Lung (tissue), 11 donors: ENCODE measurements at regions not wholly inside any gene's neighbourhood (a gene's known extent, or its start where the extent isn't known, plus 50 kb on each side); places are given as distances from the start of the nearest gene placed in this dataset.

ENCODE experiments used
- ATAC-seq: fragments of 200-7000 bp; cut with Tn5 transposase; one replicate; pipeline ENCODE4 v1.9.1; 2020; ENCODE audit warnings: moderate number of reproducible peaks; ENCODE audit not compliant: insufficient read depth, low FRiP score
- DNase-seq, 3 donors: peaks; one replicate each; pipeline ENCODE4 v3.0.0-alpha.2; 2013 to 2017
- H3K27ac ChIP-seq, 2 donors: one replicate each; pipeline ENCODE4 v1.5.1; 2013; ENCODE audit warnings: mild to moderate bottlenecking in 2 of 2, moderate library complexity in 2 of 2, control low read depth in 1 of 2, inconsistent platforms in 1 of 2, low read depth in 1 of 2, low read length in 1 of 2
- H3K27me3 ChIP-seq, 3 donors: one replicate each; pipeline ENCODE4 v1.5.1; 2013; ENCODE audit warnings: low read length in 2 of 3; ENCODE audit not compliant: control insufficient read depth in 3 of 3, insufficient read depth in 3 of 3
- H3K36me3 ChIP-seq, 4 donors: one replicate each; pipeline ENCODE4 v1.5.1; 2013; ENCODE audit warnings: low read length in 4 of 4, mild to moderate bottlenecking in 1 of 4, moderate library complexity in 1 of 4; ENCODE audit not compliant: control insufficient read depth in 4 of 4, insufficient read depth in 4 of 4
- H3K4me1 ChIP-seq, 5 donors: one replicate each; pipeline ENCODE4 v1.5.1; 2013; ENCODE audit warnings: low read length in 5 of 5, mild to moderate bottlenecking in 2 of 5, moderate library complexity in 1 of 5; ENCODE audit not compliant: control insufficient read depth in 5 of 5, insufficient read depth in 5 of 5
- H3K4me3 ChIP-seq: one replicate; pipeline ENCODE4 v1.5.1; 2013; ENCODE audit warnings: mild to moderate bottlenecking, control low read depth, moderate library complexity
- H3K9ac ChIP-seq, 2 donors: one replicate each; pipeline ENCODE4 v1.5.1; 2013; ENCODE audit warnings: low read length in 2 of 2, control low read depth in 1 of 2; ENCODE audit not compliant: insufficient read depth in 1 of 2
- H3K9me3 ChIP-seq, 4 donors: one replicate each; pipeline ENCODE4 v1.5.1; 2013; ENCODE audit warnings: low read length in 3 of 4, mild to moderate bottlenecking in 1 of 4, moderate library complexity in 1 of 4; ENCODE audit not compliant: control insufficient read depth in 4 of 4, insufficient read depth in 3 of 4
- CTCF ChIP-seq: IDR thresholded peaks from 2 replicates; pipeline ENCODE4 v1.5.1; 2012; ENCODE audit warnings: mild to moderate bottlenecking; ENCODE audit errors: control extremely low read depth, extremely low read depth
- WGBS, 2 donors: extraction: QIAGEN DNeasy Blood & Tissue Kit; methylation state at CpG; one replicate each; pipeline ENCODE4 v1.1.7; 2013; 5-methylcytosine and 5-hydroxymethylcytosine counted together
- donor health status: control.
- donor health status: control.
- donor health status: Bipolar disorder and iron deficiency.
- donor health status: healthy.
- donor health status: DM: yes; HTN: yes; CAD: no.

- Histone ChIP-seq H3K4me1 (no peaks in the 10 kb centered on the region), H3K27ac (no peak overlapping the region), H3K9ac (no peak overlapping the region), H3K27me3 (no peaks in the 10 kb centered on the region), H3K36me3 (no peaks in the 10 kb centered on the region), H3K9me3 (peaks cover 0 to 3% (median 0%) of the 10 kb centered on the region in 4 donors), H3K4me3 (no peak overlapping the region)
- 78 to 91% methylated on average over 2 of the region's 2 CpGs for WGBS, 2 donors
- ATAC-seq: no peak
- TF ChIP-seq CTCF: no peak
- no peak for DNase-seq
Observed at GRCh38 chr7:67752227-67752626, 755.6 kb downstream of the TYW1 start.

GRCh38 chr7:67753891-67754290, 757.3 kb downstream of the TYW1 start:
- no peak for TF ChIP-seq CTCF
- WGBS, 2 donors: 68 to 84% methylated on average over 4 of the region's 4 CpGs
- ATAC-seq (no peak), DNase-seq (no peak)
- Histone ChIP-seq H3K9ac (no peak overlapping the region), H3K4me3 (no peak overlapping the region), H3K27ac (no peak overlapping the region), H3K36me3 (no peaks in the 10 kb centered on the region), H3K4me1 (no peaks in the 10 kb centered on the region), H3K9me3 (peaks cover 0 to 2% (median 0%) of the 10 kb centered on the region in 4 donors), H3K27me3 (no peaks in the 10 kb centered on the region)

GRCh38 chr7:67754651-67755050, 758.0 kb downstream of the TYW1 start:
- 83 to 91% methylated on average over 2 of the region's 2 CpGs for WGBS, 2 donors
- ATAC-seq: no peak
- no peak for TF ChIP-seq CTCF
- Histone ChIP-seq H3K9me3 (no peaks in the 10 kb centered on the region), H3K9ac (no peak overlapping the region), H3K4me1 (no peaks in the 10 kb centered on the region), H3K27me3 (no peaks in the 10 kb centered on the region), H3K27ac (no peak overlapping the region), H3K4me3 (no peak overlapping the region), H3K36me3 (no peaks in the 10 kb centered on the region)
- no peak for DNase-seq

- ATAC-seq (no peak), DNase-seq (no peak)
- no peaks in the 10 kb centered on the region for H3K4me1 ChIP-seq
- H3K36me3 ChIP-seq: no peaks in the 10 kb centered on the region
- H3K9me3 ChIP-seq: no peaks in the 10 kb centered on the region
- no peaks in the 10 kb centered on the region for H3K27me3 ChIP-seq
- no peak overlapping the region for H3K4me3 ChIP-seq
- TF ChIP-seq CTCF: no peak
- H3K27ac ChIP-seq: no peak overlapping the region
- no peak overlapping the region for H3K9ac ChIP-seq
- 87 to 89% methylated on average over 3 of the region's 3 CpGs for WGBS, 2 donors
Observed at GRCh38 chr7:67758551-67758950, 761.9 kb downstream of the TYW1 start.
